Mesothelial cell of epicardium (in vitro differentiated cells): ENCODE measurements at regions not wholly inside any gene's neighbourhood (a gene's known extent, or its start where the extent isn't known, plus 50 kb on each side); places are given as distances from the start of the nearest gene placed in this dataset.
"Not testable (repeated sequence)": the region's sequence is repeated elsewhere in the genome, so short reads cannot be mapped to it uniquely, and the experiment has no call there.

Experiments
- DNase-seq, 2 experiments: peaks; one replicate each; pipeline ENCODE4 v3.0.0; 2021; ENCODE audit warnings: low spot score in 2 of 2; ENCODE audit not compliant: unreplicated experiment in 2 of 2
- H3K27ac Mint-ChIP-seq: 2 replicates; pipeline ENCODE4 v1.8.0; 2021; ENCODE audit warnings: mixed read lengths
- H3K27me3 Mint-ChIP-seq: 2 replicates; pipeline ENCODE4 v1.8.0; 2021; ENCODE audit warnings: low read depth, mixed read lengths
- H3K36me3 Mint-ChIP-seq: 2 replicates; pipeline ENCODE4 v1.8.0; 2021; ENCODE audit warnings: mixed read lengths
- H3K4me1 Mint-ChIP-seq: 2 replicates; pipeline ENCODE4 v1.8.0; 2021; ENCODE audit warnings: mixed read lengths
- H3K4me3 Mint-ChIP-seq: 2 replicates; pipeline ENCODE4 v1.8.0; 2021; ENCODE audit warnings: mild to moderate bottlenecking, moderate library complexity, mixed read lengths
- H3K9me3 Mint-ChIP-seq: 2 replicates; pipeline ENCODE4 v1.8.0; 2021; ENCODE audit warnings: mixed read lengths
- CTCF ChIP-seq: fragments of 200-600 bp; sonication (generic); IDR thresholded peaks from one replicate; pipeline ENCODE4 v1.5.0; 2021; ENCODE audit warnings: antibody characterized with exemption; ENCODE audit not compliant: unreplicated experiment

GRCh38 chr16:85285681-85286065 is 173.4 kb upstream of the CIBAR2 start:
- no peak overlapping the region for H3K27ac Mint-ChIP-seq
- TF ChIP-seq CTCF = no peak
- DNase-seq = no peak
- H3K36me3 Mint-ChIP-seq = peaks cover 2% of the 10 kb centered on the region
- no peaks in the 10 kb centered on the region for H3K27me3 Mint-ChIP-seq
- no peaks in the 10 kb centered on the region for H3K9me3 Mint-ChIP-seq
- H3K4me1 Mint-ChIP-seq = peaks cover 26% of the 10 kb centered on the region
- H3K4me3 Mint-ChIP-seq = no peak overlapping the region

GRCh38 chr16:85286066-85286831 is 174.0 kb upstream of the CIBAR2 start:
- no peaks in the 10 kb centered on the region for H3K9me3 Mint-ChIP-seq
- H3K4me3 Mint-ChIP-seq = no peak overlapping the region
- no peak for TF ChIP-seq CTCF
- peak overlapping the region; percentile 22 for H3K27ac Mint-ChIP-seq
- DNase-seq = no peak
- peaks cover 2% of the 10 kb centered on the region for H3K36me3 Mint-ChIP-seq
- H3K4me1 Mint-ChIP-seq = peaks cover 24% of the 10 kb centered on the region
- no peaks in the 10 kb centered on the region for H3K27me3 Mint-ChIP-seq

GRCh38 chr16:85286951-85287814 is 174.9 kb upstream of the CIBAR2 start:
- Mint-ChIP-seq H3K27ac (no peak overlapping the region), H3K27me3 (no peaks in the 10 kb centered on the region), H3K36me3 (peaks cover 2% of the 10 kb centered on the region), H3K4me3 (no peak overlapping the region), H3K9me3 (no peaks in the 10 kb centered on the region), H3K4me1 (peaks cover 24% of the 10 kb centered on the region)
- DNase-seq = no peak
- no peak for TF ChIP-seq CTCF

- H3K36me3 Mint-ChIP-seq, DNase-seq, H3K27me3 Mint-ChIP-seq, H3K9me3 Mint-ChIP-seq, H3K27ac Mint-ChIP-seq, H3K4me3 Mint-ChIP-seq: not testable (repeated sequence)
- peaks cover 19% of the 10 kb centered on the region for H3K4me1 Mint-ChIP-seq
These were observed 175.5 kb upstream of the CIBAR2 start for GRCh38 chr16:85287815-85288109.

- no peak for TF ChIP-seq CTCF
- Mint-ChIP-seq H3K27me3 (no peaks in the 10 kb centered on the region), H3K9me3 (no peaks in the 10 kb centered on the region), H3K36me3 (no peaks in the 10 kb centered on the region), H3K4me3 (no peak overlapping the region), H3K4me1 (peaks cover 19% of the 10 kb centered on the region), H3K27ac (no peak overlapping the region)
- DNase-seq = no peak
These were observed 176.1 kb upstream of the CIBAR2 start for GRCh38 chr16:85288341-85288868.
